ENCODE measurements at regions not wholly inside any gene's neighbourhood (a gene's known extent, or its start where the extent isn't known, plus 50 kb on each side); places are given as distances from the start of the nearest gene placed in this dataset.

DNA sequence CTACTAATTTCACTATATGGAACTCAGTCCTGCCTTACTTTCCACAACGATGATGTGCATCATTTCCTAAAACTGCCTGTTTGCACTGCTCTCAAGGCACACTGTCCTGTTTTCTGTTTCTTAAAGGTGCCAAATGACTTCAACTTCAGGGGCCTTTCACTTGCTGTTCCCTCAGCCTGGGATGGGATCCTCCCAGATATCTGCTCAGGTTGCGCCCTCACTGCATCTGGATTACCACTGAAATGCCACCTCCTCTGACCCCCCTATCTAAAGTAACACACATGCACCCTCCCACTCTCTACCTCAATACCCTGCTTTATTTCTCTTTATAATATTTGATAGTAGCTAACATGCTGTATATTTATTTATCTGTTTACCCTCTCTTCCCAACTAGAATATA is 123.8 kb upstream of the CMC1 start:
- intact Hi-C loops (cut with DNase I): no loop called here
- no peak overlapping the region for H3K9ac ChIP-seq (ENCODE audit: low read length in 3 of 3)
- no peak overlapping the region for H3K4me3 ChIP-seq (ENCODE audit: low read length in 3 of 3)
- no peaks in the 10 kb centered on the region for H3K9me3 ChIP-seq (ENCODE audit: control insufficient read depth in 2 of 3, insufficient read depth in 1 of 3, low read length in 3 of 3)
- TF ChIP-seq, protein P1, sequence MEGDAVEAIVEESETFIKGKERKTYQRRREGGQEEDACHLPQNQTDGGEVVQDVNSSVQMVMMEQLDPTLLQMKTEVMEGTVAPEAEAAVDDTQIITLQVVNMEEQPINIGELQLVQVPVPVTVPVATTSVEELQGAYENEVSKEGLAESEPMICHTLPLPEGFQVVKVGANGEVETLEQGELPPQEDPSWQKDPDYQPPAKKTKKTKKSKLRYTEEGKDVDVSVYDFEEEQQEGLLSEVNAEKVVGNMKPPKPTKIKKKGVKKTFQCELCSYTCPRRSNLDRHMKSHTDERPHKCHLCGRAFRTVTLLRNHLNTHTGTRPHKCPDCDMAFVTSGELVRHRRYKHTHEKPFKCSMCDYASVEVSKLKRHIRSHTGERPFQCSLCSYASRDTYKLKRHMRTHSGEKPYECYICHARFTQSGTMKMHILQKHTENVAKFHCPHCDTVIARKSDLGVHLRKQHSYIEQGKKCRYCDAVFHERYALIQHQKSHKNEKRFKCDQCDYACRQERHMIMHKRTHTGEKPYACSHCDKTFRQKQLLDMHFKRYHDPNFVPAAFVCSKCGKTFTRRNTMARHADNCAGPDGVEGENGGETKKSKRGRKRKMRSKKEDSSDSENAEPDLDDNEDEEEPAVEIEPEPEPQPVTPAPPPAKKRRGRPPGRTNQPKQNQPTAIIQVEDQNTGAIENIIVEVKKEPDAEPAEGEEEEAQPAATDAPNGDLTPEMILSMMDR (IDR thresholded peaks at IDR 0.05; ENCODE audit: borderline replicate concordance, extremely low read depth, insufficient read depth): no peak
- no peaks in the 10 kb centered on the region for H3K27me3 ChIP-seq (ENCODE audit: control insufficient read depth, insufficient read depth, low read length)
- H3K4me1 ChIP-seq (ENCODE audit: control insufficient read depth in 2 of 3, insufficient read depth in 2 of 3, low read depth in 1 of 3, low read length in 3 of 3): no peaks in the 10 kb centered on the region
- H3K27ac ChIP-seq (ENCODE audit: low read depth in 2 of 2, low read length in 2 of 2): no peak overlapping the region
- FAIRE-seq (no peak), DNase-seq (no peak)
- H3K36me3 ChIP-seq (ENCODE audit: control insufficient read depth in 2 of 3, insufficient read depth in 3 of 3, low read length in 3 of 3): no peaks in the 10 kb centered on the region

DNA sequence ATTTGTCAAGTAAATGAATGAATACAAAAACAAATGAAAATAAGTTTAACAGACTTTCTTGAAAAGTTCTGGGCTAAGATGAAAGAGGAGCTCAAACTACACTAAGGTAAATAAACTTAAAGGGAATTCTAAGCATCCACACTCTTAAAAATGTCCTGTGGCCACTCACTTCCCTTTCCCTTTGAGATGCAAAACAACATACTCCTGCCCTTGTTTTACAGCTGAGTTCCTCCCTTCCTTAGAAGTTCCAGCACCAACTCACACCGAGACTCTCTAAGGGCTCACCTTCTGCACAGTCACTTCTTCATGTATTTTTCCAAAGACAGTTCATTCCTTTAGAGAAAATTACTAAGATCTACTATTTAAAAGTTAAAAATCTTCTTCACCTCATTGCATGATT is 123.3 kb upstream of the CMC1 start:
- no peak for FAIRE-seq

DNA sequence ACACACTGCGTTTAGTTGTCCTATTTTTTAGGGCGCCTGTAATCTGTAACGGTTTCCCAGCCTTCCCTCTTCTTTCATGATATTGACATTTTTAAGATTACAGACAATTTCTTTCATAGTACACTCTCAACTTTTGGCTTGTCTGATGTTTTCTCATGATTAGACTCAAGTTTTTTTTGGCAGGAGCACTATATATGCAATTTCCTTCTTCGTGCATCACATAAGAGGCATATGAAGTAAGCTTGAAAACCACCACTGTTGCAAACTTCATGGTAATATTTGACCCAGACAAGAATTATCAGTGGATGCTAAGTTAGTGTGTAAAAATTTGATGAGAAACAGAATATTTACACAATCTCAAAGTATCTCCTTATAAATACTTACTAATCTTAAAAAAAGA is 119.2 kb upstream of the CMC1 start:
- DNase-seq: peak in 1 of 5 donors; percentile 4
- H3K4me1 ChIP-seq (ENCODE audit: control insufficient read depth in 2 of 3, insufficient read depth in 2 of 3, low read depth in 1 of 3, low read length in 3 of 3): no peaks in the 10 kb centered on the region
- intact Hi-C loops (cut with DNase I): no loop called here
- H3K9ac ChIP-seq (ENCODE audit: low read length in 3 of 3): no peak overlapping the region
- no peak overlapping the region for H3K4me3 ChIP-seq (ENCODE audit: low read length in 3 of 3)
- no peaks in the 10 kb centered on the region for H3K9me3 ChIP-seq (ENCODE audit: control insufficient read depth in 2 of 3, insufficient read depth in 1 of 3, low read length in 3 of 3)
- no peaks in the 10 kb centered on the region for H3K27me3 ChIP-seq (ENCODE audit: control insufficient read depth, insufficient read depth, low read length)
- no peak overlapping the region for H3K27ac ChIP-seq (ENCODE audit: low read depth in 2 of 2, low read length in 2 of 2)
- no peaks in the 10 kb centered on the region for H3K36me3 ChIP-seq (ENCODE audit: control insufficient read depth in 2 of 3, insufficient read depth in 3 of 3, low read length in 3 of 3)
- FAIRE-seq: no peak
- TF ChIP-seq, protein P1 (IDR thresholded peaks at IDR 0.05; ENCODE audit: borderline replicate concordance, extremely low read depth, insufficient read depth): no peak

More for the DNA sequence above, 123.3 kb upstream of the CMC1 start:
- intact Hi-C loops (cut with DNase I): no loop called here
- no peak overlapping the region for H3K4me3 ChIP-seq (ENCODE audit: low read length in 3 of 3)
- no peaks in the 10 kb centered on the region for H3K4me1 ChIP-seq (ENCODE audit: control insufficient read depth in 2 of 3, insufficient read depth in 2 of 3, low read depth in 1 of 3, low read length in 3 of 3)
- TF ChIP-seq, protein P1 (IDR thresholded peaks at IDR 0.05; ENCODE audit: borderline replicate concordance, extremely low read depth, insufficient read depth): no peak
- no peaks in the 10 kb centered on the region for H3K9me3 ChIP-seq (ENCODE audit: control insufficient read depth in 2 of 3, insufficient read depth in 1 of 3, low read length in 3 of 3)
- H3K36me3 ChIP-seq (ENCODE audit: control insufficient read depth in 2 of 3, insufficient read depth in 3 of 3, low read length in 3 of 3): no peaks in the 10 kb centered on the region
- H3K27me3 ChIP-seq (ENCODE audit: control insufficient read depth, insufficient read depth, low read length): no peaks in the 10 kb centered on the region
- DNase-seq: no peak
- no peak overlapping the region for H3K27ac ChIP-seq (ENCODE audit: low read depth in 2 of 2, low read length in 2 of 2)
- H3K9ac ChIP-seq (ENCODE audit: low read length in 3 of 3): no peak overlapping the region

DNA sequence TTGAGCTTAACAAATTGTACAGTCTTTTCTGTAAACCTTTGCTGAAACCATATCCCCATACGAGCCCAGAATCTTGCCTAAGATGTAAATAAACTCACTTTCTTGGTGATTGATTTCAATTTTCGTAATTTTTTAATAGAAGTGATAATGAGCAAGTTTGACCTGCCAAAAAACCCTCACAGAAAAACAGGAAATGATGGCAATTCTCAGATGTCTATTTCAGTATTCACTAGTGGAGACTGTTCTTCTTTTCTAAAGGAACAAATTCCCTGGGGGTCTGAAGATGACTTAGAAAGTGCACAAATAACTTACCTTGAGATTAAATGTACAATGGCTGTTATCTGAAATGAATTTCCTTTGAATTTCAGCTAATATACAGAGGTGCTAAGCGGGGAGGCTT is 116.5 kb upstream of the CMC1 start:
- no peaks in the 10 kb centered on the region for H3K4me1 ChIP-seq (ENCODE audit: control insufficient read depth in 2 of 3, insufficient read depth in 2 of 3, low read depth in 1 of 3, low read length in 3 of 3)
- no peak for DNase-seq
- no peak for FAIRE-seq
- TF ChIP-seq, protein P1 (IDR thresholded peaks at IDR 0.05; ENCODE audit: borderline replicate concordance, extremely low read depth, insufficient read depth): no peak
- H3K36me3 ChIP-seq (ENCODE audit: control insufficient read depth in 2 of 3, insufficient read depth in 3 of 3, low read length in 3 of 3): no peaks in the 10 kb centered on the region
- H3K9ac ChIP-seq (ENCODE audit: low read length in 3 of 3): no peak overlapping the region
- H3K4me3 ChIP-seq (ENCODE audit: low read length in 3 of 3): no peak overlapping the region
- intact Hi-C loops (cut with DNase I): no loop called here
- H3K27me3 ChIP-seq (ENCODE audit: control insufficient read depth, insufficient read depth, low read length): no peaks in the 10 kb centered on the region
- no peaks in the 10 kb centered on the region for H3K9me3 ChIP-seq (ENCODE audit: control insufficient read depth in 2 of 3, insufficient read depth in 1 of 3, low read length in 3 of 3)
- no peak overlapping the region for H3K27ac ChIP-seq (ENCODE audit: low read depth in 2 of 2, low read length in 2 of 2)
